HPDE6-E6E7 (cell line): ENCODE measurements at regions not wholly inside any gene's neighbourhood (a gene's known extent, or its start where the extent isn't known, plus 50 kb on each side); places are given as distances from the start of the nearest gene placed in this dataset.
"Not testable (repeated sequence)": the region's sequence is repeated elsewhere in the genome, so short reads cannot be mapped to it uniquely, and the experiment has no call there.

Experiments used
- DNase-seq: peaks from one replicate; pipeline ENCODE4 v3.0.0; 2011; ENCODE audit warnings: missing footprints; ENCODE audit errors: extremely low spot score

DNA sequence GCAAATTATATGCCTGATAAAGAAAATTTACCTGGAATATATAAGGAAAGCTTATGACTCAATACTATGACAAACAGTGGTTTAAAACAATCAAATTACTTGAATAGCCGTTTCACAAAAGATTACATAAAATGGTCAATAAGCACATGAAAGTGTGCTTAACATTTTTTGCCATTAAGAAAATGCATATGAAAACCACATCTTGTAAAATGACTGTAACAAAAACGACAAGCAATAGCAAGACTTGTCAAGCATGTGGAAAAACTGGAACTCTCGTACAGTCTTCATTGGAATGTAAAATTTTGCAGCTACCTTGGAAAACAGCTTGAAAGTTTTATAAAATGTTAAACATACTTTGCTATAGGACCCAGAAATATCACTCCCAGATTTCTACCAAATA is 1110.3 kb downstream of the NAALADL2 start:
- no peak for DNase-seq

- no peak for DNase-seq
These were observed 1105.9 kb downstream of the NAALADL2 start for GRCh38 chr3:175965036-175965435.

DNA sequence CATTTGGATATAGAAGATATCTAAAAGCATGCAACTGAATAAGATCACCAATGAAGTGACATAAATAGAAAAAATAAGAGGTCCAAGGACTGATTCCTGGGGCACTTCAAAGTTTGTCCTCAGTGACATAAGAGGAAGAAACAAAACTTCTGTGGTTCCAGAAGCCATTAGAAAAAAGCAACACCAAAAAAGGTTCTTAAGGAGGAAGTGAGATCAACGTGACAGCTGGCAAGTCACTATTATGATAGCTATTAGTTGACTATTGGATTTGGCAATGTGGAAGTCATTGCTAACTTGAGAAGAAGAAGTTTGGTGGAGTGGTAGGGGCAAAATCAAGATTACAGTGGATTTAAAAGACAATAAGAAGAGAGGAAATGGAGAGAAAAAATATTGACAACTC is 1098.3 kb downstream of the NAALADL2 start:
- DNase-seq = no peak

DNA sequence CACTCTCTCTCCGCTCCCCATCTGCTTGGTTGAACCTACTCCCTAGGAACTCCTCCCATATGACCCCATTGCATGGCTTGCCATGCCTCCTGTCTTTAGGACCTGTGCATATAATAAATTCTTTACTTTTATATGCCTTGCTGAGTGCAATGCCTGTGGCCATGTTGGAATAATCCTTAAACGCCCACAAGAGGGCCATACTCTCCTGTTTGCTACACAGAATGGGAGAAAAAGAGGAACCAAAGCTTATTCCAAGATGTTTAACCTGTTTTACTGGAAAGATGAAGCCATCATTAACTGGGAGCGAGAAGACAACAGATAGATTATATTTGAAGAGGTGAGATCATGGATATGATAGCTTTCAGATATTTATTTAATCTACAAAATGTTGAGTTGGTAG is 1097.8 kb downstream of the NAALADL2 start:
- no peak for DNase-seq

- no peak for DNase-seq
These were observed 1092.0 kb downstream of the NAALADL2 start for GRCh38 chr3:175951047-175951694.

DNA sequence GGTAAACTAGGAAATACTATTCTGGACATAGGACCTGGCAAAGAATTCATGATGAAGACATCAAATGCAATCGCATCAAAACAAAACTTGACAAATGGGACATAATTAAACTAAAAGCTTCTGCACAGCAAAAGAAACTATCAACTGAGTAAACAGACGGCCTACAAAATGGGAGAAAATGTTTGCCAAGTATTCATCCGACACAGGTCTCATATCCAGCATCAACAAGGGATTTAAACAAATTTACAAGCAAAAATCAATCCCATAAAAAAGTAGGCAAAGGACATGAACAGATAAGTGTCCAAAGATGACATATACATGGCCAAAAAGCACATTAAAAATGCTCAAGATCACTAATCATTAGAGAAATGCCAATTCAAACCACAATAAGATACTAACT is 1088.9 kb downstream of the NAALADL2 start:
- no peak for DNase-seq

DNA sequence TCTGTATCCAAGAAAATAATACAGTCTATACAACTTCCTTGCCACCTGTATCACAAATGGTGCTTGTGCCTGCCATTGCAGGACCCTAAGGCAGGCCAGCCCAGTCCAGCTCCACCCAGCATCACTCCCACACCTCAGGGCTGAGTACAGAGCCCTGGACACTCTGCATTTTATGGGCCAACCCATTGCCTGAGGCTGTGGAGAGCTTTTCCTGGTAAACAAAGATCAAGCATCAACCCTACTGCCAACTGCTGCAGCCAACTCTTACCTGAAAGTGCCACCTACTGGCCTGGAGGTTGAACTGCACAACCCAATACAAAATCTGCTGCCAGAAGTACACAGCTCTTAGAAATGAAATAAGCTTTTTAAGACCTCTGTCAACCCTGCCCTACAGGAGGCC is 1082.2 kb downstream of the NAALADL2 start:
- DNase-seq = no peak

DNA sequence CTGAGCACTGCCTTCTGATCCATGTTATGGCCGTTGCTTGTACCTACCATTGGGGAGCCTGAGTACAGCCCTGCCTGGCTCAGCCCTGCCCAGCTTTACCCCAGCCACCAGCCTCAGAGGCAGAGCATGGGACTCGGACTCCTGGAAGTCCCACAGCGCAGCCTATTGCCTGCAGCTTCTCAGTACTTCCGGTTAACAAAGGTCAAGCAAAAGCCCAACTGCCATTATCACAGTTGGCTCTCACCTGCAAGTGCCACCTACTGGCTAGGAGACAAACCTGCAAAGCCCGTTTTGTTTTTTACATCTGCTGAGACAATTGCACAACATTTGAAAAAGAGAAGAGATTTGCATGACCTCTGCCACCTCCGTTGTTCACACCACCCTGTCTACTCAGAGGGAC is 1081.7 kb downstream of the NAALADL2 start:
- no peak for DNase-seq

- no peak for DNase-seq
These were observed 1081.1 kb downstream of the NAALADL2 start for GRCh38 chr3:175940243-175940642.

DNA sequence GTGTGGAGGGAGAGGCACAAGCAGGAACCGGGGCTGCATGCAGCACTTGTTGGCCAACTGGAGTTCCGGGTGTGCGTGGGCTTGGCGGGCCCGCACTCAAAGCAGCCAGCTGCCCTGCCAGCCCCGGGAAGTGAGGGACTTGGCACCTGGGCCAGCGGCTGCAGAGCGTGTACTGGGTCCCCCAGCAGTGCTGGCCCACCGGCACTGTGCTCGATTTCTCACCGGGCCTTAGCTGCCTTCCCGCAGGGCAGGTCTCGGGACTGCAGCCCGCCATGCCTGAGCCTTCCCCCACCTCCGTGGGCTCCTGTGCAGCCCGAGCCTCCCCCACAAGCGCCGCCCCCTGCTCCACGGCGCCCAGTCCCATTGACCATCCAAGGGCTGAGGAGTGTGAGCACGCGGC is 1078.2 kb downstream of the NAALADL2 start:
- not testable (repeated sequence) for DNase-seq

DNA sequence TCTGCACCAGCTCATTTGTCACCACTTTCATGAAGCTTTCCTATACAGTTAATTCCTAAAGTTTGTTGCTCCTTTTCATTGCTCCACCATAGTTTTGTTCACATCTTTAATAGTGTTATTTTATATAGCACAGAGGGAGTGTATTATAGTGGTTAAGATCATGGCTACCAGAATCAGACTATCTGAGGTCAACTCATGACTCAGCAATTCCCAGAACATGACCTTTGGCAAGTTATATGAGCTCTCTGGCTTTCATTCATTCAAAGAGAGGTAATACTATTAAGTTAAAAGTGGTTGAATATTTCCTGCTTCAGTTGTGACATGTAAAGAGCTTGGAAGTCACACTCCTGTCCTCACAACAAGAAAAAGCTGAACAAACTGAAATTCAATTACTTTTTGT is 1073.5 kb downstream of the NAALADL2 start:
- no peak for DNase-seq

DNA sequence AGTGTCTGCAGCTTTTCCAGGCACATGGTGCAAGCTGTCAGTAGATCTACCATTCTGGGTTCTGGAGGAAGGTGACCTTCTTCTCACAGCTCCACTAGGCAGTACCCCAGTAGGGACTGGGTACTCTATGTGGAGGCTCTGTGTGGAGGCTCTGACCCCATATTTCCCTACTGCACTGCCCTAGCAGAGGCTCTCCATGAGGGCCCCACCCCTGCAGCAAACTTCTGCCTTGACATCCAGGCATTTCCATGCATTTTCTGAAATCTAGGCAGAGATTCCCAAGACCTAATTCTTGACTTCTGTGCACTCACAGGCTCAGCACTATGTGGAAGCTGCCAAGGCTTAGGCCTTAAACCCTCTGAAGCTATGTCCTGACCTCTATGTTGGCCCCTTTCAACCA is 1060.0 kb downstream of the NAALADL2 start:
- no peak for DNase-seq

DNA sequence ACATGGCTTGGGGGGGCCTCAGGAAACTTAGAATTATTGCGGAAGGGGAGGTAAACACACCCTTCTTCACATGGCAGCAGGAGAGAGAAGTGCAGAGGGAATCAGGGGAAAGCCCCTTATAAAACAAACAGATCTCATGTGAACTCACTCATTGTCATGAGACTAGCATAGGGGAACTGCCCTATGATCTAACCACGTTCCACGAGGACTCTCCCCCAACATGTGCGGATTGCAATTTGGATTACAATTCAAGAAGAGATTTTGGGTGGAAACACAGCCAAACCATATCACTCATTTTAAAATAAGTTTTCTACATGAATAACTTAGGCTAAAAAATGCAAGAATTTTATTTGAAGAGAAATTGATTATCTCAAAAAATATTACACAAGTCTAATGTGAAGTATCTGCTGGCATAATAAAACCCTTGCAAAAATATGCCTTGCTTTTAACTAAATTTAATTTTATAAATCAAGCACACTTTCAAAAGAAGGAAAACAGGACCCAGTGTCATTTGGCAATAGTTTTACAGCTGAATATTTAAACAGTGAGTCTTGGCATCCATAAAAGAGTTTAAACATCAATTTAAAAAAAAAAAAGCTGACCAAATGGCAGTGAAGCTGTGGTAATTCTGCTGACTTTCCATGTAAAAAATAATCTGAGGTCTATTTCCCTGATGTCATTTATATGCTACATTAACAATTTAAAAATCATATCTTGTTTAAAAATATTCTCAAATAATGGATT is 1057.2 kb downstream of the NAALADL2 start:
- no peak for DNase-seq

GRCh38 chr3:175914785-175915184 is 1055.7 kb downstream of the NAALADL2 start:
- no peak for DNase-seq

DNA sequence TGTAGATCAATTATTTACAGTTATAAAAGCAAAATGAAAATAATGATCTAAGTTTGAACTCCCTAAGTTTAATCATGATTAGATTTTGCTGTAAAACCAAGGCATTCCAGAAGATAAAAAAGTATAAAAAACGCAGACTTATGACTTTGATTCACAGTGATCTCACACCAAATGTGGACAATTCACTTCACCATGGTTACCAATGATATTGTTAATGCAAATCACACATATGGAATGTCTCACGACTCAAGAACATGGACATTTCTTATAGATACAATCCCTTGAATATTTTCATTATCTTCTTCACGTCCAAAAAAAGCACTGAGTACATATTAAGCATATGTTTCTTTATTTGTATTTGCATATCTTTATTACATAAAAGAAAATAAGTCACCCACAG is 1054.2 kb downstream of the NAALADL2 start:
- DNase-seq = no peak

GRCh38 chr3:175911937-175912336 is 1052.8 kb downstream of the NAALADL2 start:
- no peak for DNase-seq

- DNase-seq = no peak
These were observed 1043.1 kb downstream of the NAALADL2 start for GRCh38 chr3:175902226-175902625.

- no peak for DNase-seq
These were observed 1039.1 kb downstream of the NAALADL2 start for GRCh38 chr3:175898194-175898593.

- no peak for DNase-seq
These were observed 1037.5 kb downstream of the NAALADL2 start for GRCh38 chr3:175896655-175897054.

- no peak for DNase-seq
These were observed 1036.6 kb downstream of the NAALADL2 start for GRCh38 chr3:175895731-175896130.

DNA sequence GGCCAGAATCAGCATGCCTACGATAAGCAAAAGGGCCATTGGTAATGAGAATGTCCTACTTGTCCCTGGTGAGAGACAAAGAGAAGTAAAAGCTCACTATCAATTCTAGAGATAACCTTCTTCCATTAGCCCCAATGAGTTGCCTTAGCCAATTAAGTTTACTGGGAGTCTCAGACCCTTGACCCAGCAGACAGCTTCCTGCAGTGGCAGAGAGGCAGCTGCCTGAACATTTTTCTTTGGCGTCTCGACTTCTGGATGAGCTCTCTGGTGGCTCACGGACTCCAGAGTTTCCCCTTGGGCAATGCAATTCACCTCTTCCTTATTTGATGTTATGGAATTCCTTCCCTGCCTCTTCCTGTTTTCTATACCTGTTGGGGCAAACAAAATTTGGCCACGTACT is 1034.4 kb downstream of the NAALADL2 start:
- no peak for DNase-seq

GRCh38 chr3:175890066-175890465 is 1030.9 kb downstream of the NAALADL2 start:
- no peak for DNase-seq

DNA sequence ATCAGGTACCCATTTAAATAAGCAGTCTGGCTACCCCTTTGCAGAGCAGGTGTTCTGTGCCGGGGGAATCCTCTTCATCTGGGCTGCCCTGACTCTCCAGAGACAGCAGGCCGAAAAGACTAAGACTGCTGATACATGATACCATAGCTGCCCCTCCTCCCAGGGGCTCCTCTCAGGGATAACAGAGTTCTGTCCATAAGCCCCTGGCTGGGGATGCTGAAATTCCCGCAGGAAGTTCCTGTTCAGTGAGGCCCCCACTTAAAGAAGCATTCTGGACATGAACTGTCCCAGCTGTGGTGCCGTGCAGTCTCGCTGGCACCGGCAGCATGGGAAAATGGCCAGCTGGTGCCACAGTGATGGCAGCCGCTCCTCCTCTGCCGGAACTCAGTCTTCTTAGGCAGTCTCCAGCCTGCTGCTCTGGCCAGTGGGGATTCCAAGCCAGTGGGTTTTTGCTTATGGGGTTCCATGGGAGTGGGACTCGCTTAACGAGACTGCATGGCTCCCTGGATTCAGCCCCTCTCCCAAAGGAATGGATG is 1026.2 kb downstream of the NAALADL2 start:
- no peak for DNase-seq
